NCI-H446 (cell line): ENCODE measurements at regions not wholly inside any gene's neighbourhood (a gene's known extent, or its start where the extent isn't known, plus 50 kb on each side); places are given as distances from the start of the nearest gene placed in this dataset.
"Not testable (repeated sequence)": the region's sequence is repeated elsewhere in the genome, so short reads cannot be mapped to it uniquely, and the experiment has no call there.

Experiments
- DNase-seq, 2 experiments: peaks; one replicate each; lab custom pipeline; 2025; lab: John Stamatoyannopoulos, UW

DNA sequence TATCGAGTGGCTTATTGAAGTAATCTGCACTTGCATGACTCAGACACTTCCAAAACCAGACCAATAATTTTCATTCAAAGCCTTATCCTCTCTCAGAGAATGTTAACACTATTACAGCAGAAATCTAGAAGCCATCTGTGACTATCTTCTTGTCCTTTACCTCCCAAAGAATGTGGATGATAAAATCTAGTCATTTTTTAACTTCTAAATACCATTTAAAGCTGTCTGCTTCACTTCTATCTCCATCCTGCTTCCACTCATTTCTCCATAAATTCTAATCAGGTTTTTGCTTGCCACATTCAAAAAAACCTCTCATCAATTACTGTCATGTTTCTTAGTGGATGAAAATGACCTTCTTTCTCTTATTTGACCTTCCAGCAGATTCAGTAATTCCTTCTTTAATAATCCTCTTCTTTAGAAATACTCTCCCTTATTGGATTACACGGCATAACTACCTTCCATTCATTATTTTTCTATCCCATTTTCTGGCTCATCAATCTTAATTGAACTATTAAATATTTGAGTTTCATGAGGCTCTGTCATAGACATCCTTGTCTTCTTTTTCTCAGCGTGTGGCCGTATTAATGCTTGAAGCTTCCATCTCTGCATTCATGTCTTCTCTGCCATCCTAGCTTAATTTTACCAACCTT, 1999.4 kb downstream of the MRPL39 start:
- no peak for DNase-seq

DNA sequence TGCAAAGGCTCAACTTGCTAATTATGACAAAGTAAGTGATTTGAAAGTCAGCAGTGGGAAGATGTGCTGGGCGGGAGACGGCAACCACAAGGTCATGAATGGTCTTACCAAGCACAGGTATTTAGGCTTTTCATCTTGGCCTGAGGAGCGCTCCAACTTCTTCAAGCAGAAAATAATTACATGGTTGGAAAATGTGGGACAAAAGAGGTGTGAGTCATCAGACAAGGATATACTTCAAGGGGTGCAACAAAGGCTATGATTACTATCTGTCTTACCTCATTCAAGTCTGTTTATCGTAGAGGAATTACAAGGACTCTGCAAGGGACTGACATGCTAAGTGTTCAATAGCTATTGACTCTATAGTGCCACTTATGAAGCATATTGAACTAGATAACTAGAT, 2005.7 kb downstream of the MRPL39 start:
- no peak for DNase-seq

DNA sequence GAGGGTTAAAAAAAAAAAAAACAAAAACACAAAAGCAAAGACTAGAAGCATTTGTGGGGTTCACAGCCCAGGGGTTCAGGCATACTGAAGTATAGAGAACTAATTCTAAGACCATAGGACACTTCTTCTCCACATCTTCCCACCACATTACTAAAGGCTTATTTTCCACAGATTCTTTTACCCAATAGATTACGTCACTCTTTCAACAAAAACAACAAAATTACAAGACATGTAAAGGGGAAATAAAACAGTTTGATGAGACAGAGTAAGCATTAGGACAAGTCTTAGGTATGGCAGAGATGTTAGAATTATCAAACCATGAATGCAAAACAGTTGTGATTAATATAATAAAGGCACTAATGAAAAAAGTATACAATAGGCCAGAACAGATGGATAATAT, 2013.7 kb downstream of the MRPL39 start:
- DNase-seq = no peak

DNA sequence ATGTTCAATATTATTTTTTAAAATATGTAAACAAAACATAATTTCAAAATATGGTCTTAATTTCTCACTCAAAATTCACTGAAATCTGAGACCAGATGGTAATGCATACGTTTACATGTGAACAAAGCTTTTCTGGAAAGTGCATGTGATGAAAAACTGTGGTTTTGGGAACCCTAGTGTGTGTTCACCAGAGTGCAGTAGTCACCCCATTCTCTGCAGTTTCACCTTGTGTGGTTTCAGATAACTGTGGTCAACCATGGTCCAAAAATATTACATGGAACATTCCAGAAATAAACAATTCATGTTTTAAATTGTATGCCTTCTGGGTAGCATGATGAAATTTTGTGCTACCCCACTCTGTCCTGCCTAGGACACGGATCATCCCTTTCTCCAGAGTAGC, 2021.9 kb downstream of the MRPL39 start:
- no peak for DNase-seq

DNA sequence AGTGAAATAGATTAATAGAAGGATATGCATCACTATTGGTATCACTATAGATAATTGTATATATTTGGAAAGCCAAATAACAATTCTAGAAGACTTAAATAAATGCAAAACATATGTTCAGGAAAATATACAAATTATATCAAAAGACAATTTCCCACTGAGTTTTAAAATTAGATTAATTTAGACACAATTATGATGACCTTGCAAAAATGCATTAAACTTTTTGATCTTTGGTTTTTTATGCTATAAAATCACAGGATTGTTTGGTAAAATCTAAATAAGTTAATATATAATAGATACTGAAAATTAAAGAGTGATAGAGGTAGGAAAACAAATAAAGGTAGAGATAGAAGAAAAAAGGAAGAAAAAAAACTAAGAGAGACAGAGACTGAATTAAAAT, 2027.7 kb downstream of the MRPL39 start:
- DNase-seq = no peak

DNA sequence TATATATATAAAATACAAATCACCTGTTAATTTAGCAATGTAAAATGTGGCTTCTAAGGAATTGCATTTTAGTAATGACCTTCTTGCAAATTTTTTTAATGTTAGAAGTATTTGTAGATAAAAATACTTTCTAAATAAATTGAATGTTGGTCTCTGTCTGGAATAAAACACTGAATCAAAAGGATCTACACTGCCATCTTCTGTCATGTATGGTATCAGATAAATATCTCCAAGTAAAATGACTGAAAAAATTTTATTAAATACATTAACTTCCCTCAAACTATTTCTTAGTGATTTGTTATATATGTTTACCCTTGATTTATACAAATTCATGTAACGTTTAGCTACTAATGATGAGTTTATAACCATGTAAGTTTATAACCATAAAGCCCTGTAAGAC, 2029.3 kb downstream of the MRPL39 start:
- peak; percentile 19 to 56 for DNase-seq

DNA sequence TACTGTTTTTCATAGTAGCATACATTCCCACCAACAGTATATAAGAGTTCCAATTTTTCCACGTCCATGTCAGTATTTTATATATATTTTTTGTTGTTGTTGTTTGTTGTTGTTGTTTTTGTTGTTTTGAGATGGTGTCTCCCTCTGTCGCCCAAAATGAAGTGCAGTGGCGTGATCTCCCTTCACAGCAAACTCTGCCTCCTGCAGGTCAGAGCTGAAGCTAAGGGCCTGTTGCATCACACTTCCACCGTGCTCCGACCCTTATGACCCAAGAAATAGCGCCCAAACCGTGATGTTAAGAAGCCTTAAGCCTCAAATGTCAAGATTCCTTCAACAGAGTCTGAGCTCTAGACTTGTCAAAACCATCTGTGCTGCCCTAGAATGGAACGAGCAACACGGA, 2032.3 kb downstream of the MRPL39 start:
- DNase-seq = no peak

DNA sequence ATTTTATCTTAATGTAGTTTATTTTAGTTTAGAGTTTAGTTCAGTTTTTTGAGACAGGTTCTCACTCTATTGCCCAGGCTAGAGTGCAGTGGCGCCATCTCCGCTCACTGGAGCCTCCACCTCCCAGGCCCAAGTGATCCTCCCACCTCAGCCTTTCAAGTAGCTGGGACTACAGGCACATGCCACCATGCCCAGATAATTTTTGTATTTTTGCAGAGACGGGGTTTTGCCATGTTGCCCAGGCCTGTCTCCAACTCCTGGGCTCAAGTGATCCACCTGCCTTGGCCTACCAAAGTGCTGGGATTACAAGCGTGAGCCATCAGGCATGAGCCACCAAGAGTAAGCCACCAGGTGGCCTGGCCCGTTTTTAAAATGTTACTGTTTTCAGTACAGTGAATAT, 2058.4 kb downstream of the MRPL39 start:
- DNase-seq = not testable (repeated sequence)

DNA sequence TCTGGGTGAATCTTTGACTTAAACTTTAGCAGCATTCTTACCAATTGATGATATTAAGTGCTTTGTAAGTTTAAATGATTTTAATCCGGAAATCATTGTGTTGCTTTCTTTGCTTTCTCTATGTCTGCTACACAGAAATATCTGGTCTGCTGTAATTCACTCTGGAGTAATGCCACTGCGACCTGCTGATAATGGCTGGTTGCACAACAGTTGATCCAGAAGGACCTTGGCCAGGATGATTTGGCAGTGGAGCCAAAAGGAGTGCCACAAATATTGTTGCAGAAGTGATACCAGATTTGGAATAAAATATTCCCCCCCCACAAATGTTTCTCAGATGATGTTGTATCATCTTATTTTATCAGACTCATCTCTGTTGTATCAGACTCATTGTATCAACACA, 2063.9 kb downstream of the MRPL39 start:
- DNase-seq = peak in 1 of 2 experiments; percentile 21

DNA sequence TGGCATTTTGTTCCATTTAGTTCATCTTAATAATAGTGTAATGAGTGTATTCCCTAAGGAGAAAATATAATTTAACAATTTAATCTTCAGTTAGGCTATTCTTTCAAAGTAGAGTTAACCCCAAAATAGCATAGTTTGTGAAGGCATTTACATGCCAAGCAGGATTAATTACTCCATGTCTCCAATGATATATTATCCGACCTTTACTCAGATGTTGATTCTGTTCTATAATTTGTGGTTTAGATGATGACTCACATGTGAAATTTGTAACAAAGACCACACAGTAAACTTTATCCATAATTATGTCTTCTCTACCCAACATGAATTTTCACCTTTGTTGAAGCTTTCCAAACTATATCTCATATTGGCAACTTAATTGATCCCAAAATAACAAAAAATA, 2065.2 kb downstream of the MRPL39 start:
- DNase-seq = no peak

DNA sequence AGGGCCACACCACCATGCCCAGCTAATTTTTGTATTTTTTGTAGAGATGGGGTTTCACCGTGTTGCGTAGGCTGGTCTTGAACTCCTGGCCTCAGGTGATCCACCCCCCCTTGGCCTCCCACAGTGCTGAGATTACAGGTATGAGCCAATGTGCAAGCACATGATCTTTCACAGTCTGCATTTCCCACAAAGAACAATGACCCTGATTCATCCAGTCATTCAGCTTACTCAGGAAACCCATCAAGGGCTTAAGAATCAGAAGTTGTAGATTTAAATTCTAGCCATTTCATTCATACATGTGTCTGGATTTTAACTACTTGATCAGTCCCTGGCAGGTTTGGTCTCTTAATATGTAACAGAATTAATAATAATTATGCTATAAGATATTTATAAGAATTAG, 2065.7 kb downstream of the MRPL39 start:
- no peak for DNase-seq

DNA sequence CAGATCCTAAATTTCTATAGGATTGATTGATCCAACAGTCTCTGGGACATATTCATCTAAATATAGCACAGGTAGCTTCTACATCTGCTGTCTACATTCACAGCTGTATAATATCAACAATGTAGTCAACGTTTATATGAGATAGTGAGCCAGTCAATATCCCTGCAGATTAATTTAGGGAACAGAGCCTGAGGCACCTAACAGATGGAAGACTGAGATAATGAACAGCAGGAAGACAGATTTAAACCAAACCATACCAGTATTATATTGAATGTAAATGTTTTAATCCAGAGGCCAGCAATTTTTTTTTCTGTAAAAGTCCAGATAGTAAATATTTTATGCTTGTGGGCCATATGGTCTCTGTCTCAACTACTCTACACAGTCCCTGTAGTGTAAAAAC, 2072.4 kb downstream of the MRPL39 start:
- DNase-seq = no peak

DNA sequence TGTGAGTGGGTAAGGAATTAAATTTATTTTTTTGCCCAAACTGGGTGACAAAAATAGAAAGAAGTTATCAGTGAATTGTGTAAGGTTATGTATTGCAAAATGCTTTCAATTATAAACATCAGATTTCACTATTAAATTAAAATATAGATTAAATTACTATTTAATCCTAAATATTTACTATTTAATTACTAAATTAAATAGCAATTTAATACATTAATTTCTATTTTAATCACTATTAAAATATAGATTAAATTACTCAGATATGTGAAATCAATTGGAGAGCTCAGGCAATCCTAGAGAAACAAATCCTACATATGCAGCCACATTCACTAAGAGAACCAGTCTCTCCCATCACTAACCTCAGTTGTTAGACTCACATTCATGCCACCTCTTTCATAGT, 2075.8 kb downstream of the MRPL39 start:
- DNase-seq = no peak

DNA sequence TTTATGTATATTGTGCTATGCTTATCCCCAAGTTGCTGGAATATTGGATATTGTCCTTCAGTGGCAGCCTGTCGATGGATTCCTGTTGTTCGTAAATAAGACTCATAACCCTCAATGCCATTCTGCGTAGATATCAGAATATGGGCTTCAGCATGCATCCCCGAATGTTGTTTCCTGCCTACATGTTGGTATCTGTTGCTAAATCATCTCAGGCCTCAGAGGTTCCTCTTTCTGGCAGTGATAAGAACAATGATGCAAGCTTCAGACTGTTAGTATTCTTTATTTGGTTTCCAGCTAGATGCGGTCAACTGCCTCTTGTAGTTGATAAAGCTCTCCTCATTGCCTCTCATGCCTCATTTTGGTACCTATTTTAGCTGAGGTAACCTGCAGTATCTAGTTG, 2082.6 kb downstream of the MRPL39 start:
- DNase-seq = no peak

DNA sequence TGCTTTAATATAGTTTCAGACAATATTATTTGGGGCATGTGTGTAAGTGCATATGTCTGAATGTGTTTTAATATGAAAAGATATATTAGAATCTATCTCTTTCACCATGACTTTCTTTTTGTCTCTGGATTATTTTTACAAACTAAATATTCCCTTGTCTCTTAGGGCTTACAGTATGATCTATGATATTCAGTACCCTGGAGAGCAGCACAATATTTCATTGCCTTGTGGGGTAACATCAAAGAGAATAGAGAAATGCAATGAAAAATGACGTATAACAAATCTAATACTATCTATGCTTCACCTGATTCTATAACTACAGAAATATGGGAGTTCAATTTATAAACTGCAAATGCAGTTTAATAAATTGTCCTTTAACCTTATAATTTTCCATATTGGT, 2084.5 kb downstream of the MRPL39 start:
- no peak for DNase-seq

DNA sequence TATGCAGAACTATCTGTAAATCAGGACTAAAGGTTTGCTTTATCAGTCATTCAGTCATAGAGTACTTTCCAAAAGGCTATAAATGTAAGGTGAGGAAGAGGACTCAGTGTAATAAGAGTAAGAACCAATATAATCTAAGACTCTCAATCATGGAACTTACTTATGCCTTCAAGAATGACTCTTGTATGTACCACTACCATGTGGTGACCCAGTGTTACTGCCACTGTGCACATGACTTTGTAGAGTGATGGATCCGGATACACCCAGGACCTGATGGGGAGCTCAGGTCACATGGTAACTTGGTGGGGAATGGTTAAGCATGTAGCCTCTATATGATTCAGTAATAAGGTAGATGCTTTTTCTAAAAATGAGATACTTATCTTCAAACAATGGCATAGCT, 2099.8 kb downstream of the MRPL39 start:
- no peak for DNase-seq

DNA sequence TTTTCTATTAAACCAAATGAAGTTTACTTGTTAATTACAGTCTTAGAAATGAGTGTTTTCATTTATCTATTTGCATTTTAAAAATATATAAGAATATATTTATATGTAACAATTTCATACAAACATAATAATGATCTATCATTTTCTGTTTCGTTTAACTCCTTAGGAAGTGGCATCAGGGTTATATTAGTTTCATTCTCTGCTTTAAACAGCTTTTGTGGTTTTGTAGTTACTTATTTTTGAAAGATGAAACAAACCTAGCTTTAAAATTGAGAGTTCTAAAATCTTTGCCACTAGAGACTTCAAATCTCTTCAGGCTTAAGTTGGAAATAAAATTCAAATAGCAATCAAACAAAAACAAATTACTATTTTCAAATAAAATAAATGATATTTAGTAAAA, 2110.6 kb downstream of the MRPL39 start:
- no peak for DNase-seq

DNA sequence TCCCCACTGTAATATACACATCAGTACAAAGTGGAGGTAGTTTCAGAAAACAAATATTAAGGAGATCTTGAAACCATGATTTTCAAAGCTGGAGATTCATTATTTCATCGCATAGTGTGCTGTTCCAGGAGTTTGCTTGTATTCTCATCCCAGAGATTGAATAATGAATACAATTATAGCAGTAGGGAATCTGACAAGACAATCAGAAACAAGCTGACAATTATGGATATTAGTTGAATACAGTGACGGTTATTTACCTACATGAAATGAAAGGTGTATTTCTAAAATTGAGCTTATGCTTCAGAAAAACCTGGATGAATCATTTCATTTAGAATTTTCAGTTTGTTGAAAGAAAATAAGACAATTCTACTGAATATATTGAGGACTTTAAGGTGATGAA, 2119.0 kb downstream of the MRPL39 start:
- DNase-seq = no peak

DNA sequence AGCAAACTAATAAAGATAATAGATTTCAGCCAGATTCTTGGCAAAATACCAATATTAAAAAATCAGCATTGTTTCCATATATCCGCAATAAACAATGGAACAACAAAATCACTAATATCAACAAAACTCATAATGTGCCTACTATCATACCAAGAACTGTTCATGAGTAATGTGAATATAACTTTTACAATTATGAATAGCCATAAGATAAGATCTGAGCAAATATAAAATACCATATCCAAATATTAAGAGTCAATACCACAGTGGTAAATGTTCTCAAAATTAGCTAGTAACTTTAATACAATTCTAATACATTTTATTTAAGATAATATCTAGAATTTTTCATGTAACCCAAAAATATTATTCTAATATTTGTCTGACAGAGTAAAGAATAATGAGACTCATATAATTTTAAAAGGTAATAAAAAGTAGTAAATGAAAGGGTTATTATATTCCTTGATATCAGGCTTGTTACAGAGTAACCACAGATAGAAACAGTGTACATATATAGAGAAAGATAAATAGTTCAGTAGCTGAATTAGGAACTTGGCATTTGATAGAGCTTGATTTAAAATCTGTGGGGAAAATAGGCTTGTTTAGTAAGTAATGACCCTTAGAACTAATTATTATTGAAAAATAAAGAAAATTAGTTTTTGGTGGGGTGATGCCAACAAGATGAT, 2126.6 kb downstream of the MRPL39 start:
- DNase-seq = no peak

DNA sequence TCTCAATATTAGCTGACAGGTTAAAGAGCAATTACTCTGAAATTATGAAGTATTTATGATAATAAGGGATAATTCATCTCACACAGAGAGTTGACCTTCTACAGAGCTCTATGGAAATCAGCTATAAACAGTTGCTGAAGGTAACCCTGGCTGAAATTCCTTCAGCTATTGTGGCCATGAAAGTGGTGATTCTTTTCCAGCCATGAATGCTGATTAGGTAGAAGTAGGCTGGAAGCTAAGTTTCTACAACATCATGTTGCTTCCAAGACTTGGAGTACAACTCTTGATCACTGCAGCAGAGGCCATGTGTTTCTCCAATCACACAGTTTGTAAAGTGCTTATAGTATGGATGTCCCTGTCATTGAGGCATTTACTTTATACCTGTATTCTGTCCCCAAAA, 2128.9 kb downstream of the MRPL39 start:
- no peak for DNase-seq

DNA sequence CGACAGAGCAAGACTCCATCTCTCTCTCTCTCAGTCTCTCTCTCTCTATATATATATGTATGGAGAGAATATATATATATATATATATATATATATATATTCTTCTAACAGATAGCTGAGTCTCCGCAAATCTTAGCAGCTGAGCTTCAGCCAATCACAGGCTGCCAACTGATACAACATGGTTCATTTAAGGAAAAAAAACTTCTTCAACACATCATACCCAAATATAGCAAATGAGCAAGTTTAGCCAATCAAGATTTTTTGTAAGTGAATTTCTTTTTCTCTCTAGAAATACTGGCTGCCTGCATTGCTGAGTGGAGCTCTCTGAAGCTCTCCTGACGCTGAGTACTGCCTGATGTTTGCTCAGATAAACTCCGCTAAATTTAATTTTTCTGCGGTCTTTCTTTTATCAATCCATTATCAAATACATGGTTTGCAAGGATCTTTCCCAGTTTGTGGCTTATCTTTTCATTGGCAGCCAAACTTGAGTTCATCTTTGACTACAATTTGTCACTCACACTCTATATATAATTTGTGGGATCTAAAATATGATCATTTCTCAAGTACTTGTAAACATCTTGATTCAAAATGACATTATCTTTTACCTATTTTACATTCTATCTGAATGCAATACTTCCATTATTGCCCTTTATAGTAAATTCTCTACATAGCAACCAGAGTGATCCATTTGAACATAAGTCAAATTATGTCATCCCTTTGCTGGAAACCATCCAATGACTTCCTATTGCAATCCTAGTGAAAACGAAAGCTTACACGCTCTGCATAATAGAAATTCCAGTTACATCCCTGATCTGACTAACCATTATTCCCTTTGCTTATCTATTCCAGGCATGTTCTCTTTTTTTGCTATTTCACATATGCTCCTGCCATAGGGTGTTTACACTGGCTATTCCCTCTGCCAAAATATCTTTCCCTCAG, 2131.7 kb downstream of the MRPL39 start:
- peak in 1 of 2 experiments; percentile 23 for DNase-seq

DNA sequence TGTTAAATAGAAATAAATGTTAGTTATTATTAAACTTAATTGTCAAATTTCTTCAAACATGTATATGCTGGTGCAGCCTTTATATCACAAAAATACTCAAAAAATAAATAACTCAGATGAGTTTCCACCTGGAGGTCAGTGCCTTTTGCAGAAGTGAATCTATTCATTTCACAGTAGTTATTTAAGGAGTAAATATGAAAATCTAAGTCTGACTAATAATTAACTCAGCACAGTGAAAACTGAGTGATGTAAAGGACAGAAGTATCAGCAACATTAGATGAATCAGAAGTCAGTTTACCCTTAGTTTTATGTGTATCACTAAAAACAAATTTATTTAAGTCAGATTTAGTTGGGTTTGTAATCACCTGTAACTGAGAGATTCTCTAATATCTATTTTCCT, 2135.4 kb downstream of the MRPL39 start:
- DNase-seq = no peak

DNA sequence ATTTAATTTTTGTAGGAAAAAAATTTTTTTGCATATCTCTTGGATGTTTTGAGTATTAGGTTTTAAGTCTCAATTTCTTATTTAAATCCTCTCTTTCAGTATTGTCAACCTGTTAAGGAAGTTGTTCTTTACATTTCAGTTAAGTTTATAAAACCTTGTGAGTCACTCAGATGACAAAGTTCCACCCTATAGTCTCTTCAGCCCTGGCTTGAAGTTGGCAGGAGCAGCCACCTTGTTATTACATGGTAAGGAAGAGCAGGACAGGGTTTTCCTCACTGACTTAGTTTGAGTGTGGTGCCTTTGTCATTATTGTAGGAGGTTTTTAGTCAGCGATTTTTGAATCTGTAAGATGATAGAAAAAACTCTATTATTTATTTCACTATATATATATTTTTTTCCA, 2143.9 kb downstream of the MRPL39 start:
- no peak for DNase-seq
